IPS-NIHi7 (cell line): ENCODE measurements at regions not wholly inside any gene's neighbourhood (a gene's known extent, or its start where the extent isn't known, plus 50 kb on each side); places are given as distances from the start of the nearest gene placed in this dataset.
"Not testable (repeated sequence)": the region's sequence is repeated elsewhere in the genome, so short reads cannot be mapped to it uniquely, and the experiment has no call there.

Experiments used
- DNase-seq: peaks from one replicate; pipeline ENCODE4 v3.0.0; 2012; ENCODE audit warnings: mixed read lengths; ENCODE audit errors: extremely low spot score

DNA sequence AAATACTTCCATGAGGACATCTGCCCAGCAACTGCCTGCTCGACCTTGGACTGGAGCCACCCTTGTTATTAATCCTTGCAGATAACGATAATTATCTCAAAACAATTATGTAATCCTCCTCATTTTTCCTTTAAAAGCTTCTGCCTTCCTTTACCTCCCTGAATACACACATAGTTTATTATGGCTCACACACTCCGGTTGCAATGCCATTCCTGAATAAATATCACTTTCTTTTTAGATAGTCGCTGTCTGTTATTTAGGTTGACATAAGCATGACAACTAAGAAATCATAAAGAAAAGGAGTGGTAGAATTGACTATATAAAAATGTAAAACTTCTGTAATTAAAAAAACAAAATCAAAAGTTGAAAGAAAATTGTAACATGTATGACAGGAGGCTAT, 64.8 kb downstream of the B4GALT7 start:
- not testable (repeated sequence) for DNase-seq

- DNase-seq, result not testable (repeated sequence)
Observed at GRCh38 chr5:177665172-177665571, 65.2 kb downstream of the B4GALT7 start.

DNA sequence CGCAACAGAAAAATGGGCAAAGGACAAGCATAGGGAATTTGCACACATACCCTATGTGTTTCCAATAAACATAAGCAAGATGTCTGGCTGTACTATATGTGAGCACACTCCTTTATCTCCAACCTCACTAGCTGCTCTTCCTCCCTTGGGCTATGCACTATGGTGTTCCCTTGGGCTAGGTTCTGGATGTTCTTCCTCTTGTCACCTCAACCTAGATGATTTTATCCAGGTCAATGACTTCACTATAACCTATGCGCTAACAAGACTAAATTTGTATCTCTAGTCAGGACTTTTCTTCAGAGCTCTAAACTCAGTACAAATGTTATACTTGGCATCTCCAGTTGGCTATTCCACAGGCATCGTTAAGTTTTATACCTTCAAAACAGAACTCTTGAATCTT, 66.0 kb downstream of the B4GALT7 start:
- DNase-seq, result not testable (repeated sequence)

- not testable (repeated sequence) for DNase-seq
Observed at GRCh38 chr5:177671035-177671754, 71.3 kb downstream of the B4GALT7 start.

- peak; percentile 75 for DNase-seq
Observed at GRCh38 chr5:177671755-177672690, 72.1 kb downstream of the B4GALT7 start.
